ENCODE measurements at regions not wholly inside any gene's neighbourhood (a gene's known extent, or its start where the extent isn't known, plus 50 kb on each side); places are given as distances from the start of the nearest gene placed in this dataset.

DNA sequence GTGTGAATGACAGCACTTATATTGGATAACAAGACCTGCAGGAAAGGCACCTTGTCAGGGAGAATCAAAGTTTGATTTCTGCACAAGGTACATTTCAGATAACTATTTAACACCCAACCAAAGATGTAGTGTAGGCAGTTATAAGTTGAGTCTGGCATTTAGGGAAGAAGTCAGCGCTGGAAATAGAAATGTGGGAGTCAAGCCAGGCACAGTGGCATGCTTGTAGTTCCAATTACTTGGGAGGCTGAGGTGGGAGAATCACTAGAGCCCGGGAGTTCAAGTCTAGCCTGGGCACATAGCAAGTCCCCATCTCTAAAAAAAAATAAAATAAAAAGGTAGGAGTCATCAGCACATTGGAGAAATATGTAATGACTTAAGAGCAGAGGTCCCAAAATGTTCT is 295.1 kb downstream of the ZNF674 start:
- Histone ChIP-seq H3K4me1 (ENCODE audit: control insufficient read depth, insufficient read depth, low read length) (no peaks in the 10 kb centered on the region), H3K27me3 (ENCODE audit: control insufficient read depth, insufficient read depth, low read length) (no peaks in the 10 kb centered on the region), H3K27ac (ENCODE audit: low read length) (no peak overlapping the region), H3K9me3 (ENCODE audit: control insufficient read depth, insufficient read depth, low read depth, low read length) (no peaks in the 10 kb centered on the region), H3K4me3 (ENCODE audit: low read depth in 2 of 2, low read length in 2 of 2) (no peak overlapping the region), H3K36me3 (ENCODE audit: control insufficient read depth, insufficient read depth, low read length) (no peaks in the 10 kb centered on the region)
- in situ Hi-C loops (cut with HindIII; ENCODE audit: low pct_unique_long_range_greater_than_20kb, low sequenced_read_pairs) (no loop called here), intact Hi-C loops (cut with micrococcal nuclease; ENCODE audit: unreplicated experiment) (no loop called here)
- TF ChIP-seq, protein P1, sequence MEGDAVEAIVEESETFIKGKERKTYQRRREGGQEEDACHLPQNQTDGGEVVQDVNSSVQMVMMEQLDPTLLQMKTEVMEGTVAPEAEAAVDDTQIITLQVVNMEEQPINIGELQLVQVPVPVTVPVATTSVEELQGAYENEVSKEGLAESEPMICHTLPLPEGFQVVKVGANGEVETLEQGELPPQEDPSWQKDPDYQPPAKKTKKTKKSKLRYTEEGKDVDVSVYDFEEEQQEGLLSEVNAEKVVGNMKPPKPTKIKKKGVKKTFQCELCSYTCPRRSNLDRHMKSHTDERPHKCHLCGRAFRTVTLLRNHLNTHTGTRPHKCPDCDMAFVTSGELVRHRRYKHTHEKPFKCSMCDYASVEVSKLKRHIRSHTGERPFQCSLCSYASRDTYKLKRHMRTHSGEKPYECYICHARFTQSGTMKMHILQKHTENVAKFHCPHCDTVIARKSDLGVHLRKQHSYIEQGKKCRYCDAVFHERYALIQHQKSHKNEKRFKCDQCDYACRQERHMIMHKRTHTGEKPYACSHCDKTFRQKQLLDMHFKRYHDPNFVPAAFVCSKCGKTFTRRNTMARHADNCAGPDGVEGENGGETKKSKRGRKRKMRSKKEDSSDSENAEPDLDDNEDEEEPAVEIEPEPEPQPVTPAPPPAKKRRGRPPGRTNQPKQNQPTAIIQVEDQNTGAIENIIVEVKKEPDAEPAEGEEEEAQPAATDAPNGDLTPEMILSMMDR (IDR thresholded peaks at IDR 0.05) = no peak
- TF ChIP-seq TCF7L2 (IDR thresholded peaks at IDR 0.05; ENCODE audit: low read depth, low read length) (no peak), SIN3A (IDR thresholded peaks at IDR 0.05; ENCODE audit: borderline replicate concordance, insufficient read depth, low read depth, low read length) (no peak), POLR2AphosphoS5 (IDR thresholded peaks at IDR 0.05; ENCODE audit: low read depth, low read length) (no peak)
- TF ChIP-seq, protein P2, sequence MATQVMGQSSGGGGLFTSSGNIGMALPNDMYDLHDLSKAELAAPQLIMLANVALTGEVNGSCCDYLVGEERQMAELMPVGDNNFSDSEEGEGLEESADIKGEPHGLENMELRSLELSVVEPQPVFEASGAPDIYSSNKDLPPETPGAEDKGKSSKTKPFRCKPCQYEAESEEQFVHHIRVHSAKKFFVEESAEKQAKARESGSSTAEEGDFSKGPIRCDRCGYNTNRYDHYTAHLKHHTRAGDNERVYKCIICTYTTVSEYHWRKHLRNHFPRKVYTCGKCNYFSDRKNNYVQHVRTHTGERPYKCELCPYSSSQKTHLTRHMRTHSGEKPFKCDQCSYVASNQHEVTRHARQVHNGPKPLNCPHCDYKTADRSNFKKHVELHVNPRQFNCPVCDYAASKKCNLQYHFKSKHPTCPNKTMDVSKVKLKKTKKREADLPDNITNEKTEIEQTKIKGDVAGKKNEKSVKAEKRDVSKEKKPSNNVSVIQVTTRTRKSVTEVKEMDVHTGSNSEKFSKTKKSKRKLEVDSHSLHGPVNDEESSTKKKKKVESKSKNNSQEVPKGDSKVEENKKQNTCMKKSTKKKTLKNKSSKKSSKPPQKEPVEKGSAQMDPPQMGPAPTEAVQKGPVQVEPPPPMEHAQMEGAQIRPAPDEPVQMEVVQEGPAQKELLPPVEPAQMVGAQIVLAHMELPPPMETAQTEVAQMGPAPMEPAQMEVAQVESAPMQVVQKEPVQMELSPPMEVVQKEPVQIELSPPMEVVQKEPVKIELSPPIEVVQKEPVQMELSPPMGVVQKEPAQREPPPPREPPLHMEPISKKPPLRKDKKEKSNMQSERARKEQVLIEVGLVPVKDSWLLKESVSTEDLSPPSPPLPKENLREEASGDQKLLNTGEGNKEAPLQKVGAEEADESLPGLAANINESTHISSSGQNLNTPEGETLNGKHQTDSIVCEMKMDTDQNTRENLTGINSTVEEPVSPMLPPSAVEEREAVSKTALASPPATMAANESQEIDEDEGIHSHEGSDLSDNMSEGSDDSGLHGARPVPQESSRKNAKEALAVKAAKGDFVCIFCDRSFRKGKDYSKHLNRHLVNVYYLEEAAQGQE (IDR thresholded peaks at IDR 0.05; ENCODE audit: insufficient read depth in 1 of 2, low read depth in 2 of 2, low read length in 1 of 2) = no peak
- POLR2A ChIA-PET = no interaction called here
- CTCF ChIA-PET = no interaction called here
- ATAC-seq (no peak), DNase-seq (ENCODE audit: low read depth, low spot score) (no peak)
- BruUV-seq (replicated peaks) = no TSS peak

DNA sequence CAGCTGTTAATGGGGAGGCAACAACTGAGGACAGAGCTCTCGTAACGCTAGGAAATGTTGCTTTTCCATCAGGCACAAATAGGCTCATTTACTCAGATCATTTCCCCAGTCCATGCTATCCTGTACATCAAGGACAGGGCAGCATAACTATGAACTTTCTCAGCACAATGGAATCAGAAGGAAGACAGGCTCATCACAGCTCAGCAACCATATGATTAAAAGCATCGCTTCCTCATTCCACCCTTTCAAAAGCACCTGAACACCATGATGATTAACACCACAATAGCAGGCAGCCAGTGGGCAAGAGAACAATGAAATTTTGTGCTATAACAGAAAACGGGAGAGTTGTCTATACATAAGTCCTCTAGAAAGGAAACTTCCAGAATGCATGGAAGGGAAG is 297.8 kb downstream of the ZNF674 start:
- H3K4me1 ChIP-seq (ENCODE audit: control insufficient read depth, insufficient read depth, low read length) = no peaks in the 10 kb centered on the region
- H3K36me3 ChIP-seq (ENCODE audit: control insufficient read depth, insufficient read depth, low read length) = no peaks in the 10 kb centered on the region
- no peaks in the 10 kb centered on the region for H3K9me3 ChIP-seq (ENCODE audit: control insufficient read depth, insufficient read depth, low read depth, low read length)
- POLR2A ChIA-PET = no interaction called here
- no peak for DNase-seq (ENCODE audit: low read depth, low spot score)
- no peaks in the 10 kb centered on the region for H3K27me3 ChIP-seq (ENCODE audit: control insufficient read depth, insufficient read depth, low read length)
- no peak overlapping the region for H3K27ac ChIP-seq (ENCODE audit: low read length)
- no peak for ATAC-seq
- CTCF ChIA-PET = no interaction called here
- no peak for TF ChIP-seq POLR2AphosphoS5 (IDR thresholded peaks at IDR 0.05; ENCODE audit: low read depth, low read length)
- TF ChIP-seq, protein P2 (IDR thresholded peaks at IDR 0.05; ENCODE audit: insufficient read depth in 1 of 2, low read depth in 2 of 2, low read length in 1 of 2) = no peak
- no peak for TF ChIP-seq TCF7L2 (IDR thresholded peaks at IDR 0.05; ENCODE audit: low read depth, low read length)
- TF ChIP-seq SIN3A (IDR thresholded peaks at IDR 0.05; ENCODE audit: borderline replicate concordance, insufficient read depth, low read depth, low read length) = no peak
- TF ChIP-seq, protein P1 (IDR thresholded peaks at IDR 0.05) = no peak
- intact Hi-C loops (cut with micrococcal nuclease; ENCODE audit: unreplicated experiment) (no loop called here), in situ Hi-C loops (cut with HindIII; ENCODE audit: low pct_unique_long_range_greater_than_20kb, low sequenced_read_pairs) (no loop called here)
- no TSS peak for BruUV-seq (replicated peaks)
- no peak overlapping the region for H3K4me3 ChIP-seq (ENCODE audit: low read depth in 2 of 2, low read length in 2 of 2)

Measured in Panc1 (cell line).